CD14-positive monocyte (primary cell): ENCODE measurements at regions not wholly inside any gene's neighbourhood (a gene's known extent, or its start where the extent isn't known, plus 50 kb on each side); places are given as distances from the start of the nearest gene placed in this dataset.
A peak's percentile ranks its signal among the peaks of the same experiment; 100 is the strongest.

ENCODE experiments used
- DNase-seq, 3 donors: peaks; one replicate each; pipeline ENCODE4 v3.0.0-alpha.2; 2011 to 2022
- H2AFZ ChIP-seq: 2 replicates; pipeline ENCODE4 v1.6.0; 2012; ENCODE audit warnings: mild to moderate bottlenecking, low read depth, low read length, inconsistent platforms; ENCODE audit not compliant: insufficient read depth, poor library complexity, severe bottlenecking
- H3K27ac ChIP-seq, 2 donors: 1 replicate in 1 of 2; 2 replicates in 1 of 2; pipeline ENCODE4 v1.5.1; 2012 to 2013; ENCODE audit warnings: low read length in 2 of 2, control low read depth in 1 of 2, inconsistent platforms in 1 of 2, low read depth in 1 of 2, mild to moderate bottlenecking in 1 of 2
- H3K27me3 ChIP-seq, 2 donors: one replicate each; pipeline versions ENCODE4 v1.6.0 to v1.6.1; 2011 to 2013; ENCODE audit warnings: low read length in 2 of 2; ENCODE audit not compliant: control insufficient read depth in 2 of 2, insufficient read depth in 2 of 2
- H3K36me3 ChIP-seq, 2 donors: replicated peaks in 1 of 2; 1 replicate in 1 of 2; 2 replicates in 1 of 2; pipeline versions ENCODE4 v1.5.1 to v1.6.1; 2012 to 2013; ENCODE audit warnings: low read length in 2 of 2, control low read depth in 1 of 2, inconsistent platforms in 1 of 2, mild to moderate bottlenecking in 1 of 2; ENCODE audit not compliant: insufficient read depth in 2 of 2, control insufficient read depth in 1 of 2
- H3K4me1 ChIP-seq, 2 donors: 1 replicate in 1 of 2; 2 replicates in 1 of 2; pipeline versions ENCODE4 v1.5.1 to v1.6.1; 2012 to 2013; ENCODE audit warnings: low read length in 2 of 2, control low read depth in 1 of 2, inconsistent platforms in 1 of 2, mild to moderate bottlenecking in 1 of 2, moderate library complexity in 1 of 2; ENCODE audit not compliant: insufficient read depth in 2 of 2, control insufficient read depth in 1 of 2
- H3K4me2 ChIP-seq: replicated peaks from 2 replicates; pipeline ENCODE3; 2012; ENCODE audit warnings: low read length, moderate library complexity, mild to moderate bottlenecking; ENCODE audit not compliant: poor library complexity, severe bottlenecking; ENCODE audit errors: extremely low read depth
- H3K4me3 ChIP-seq, 3 experiments: fragments of 200-600 bp in 1 of 3; sonication (generic) in 1 of 3; replicated peaks in 1 of 3; 1 replicate in 2 of 3; 2 replicates in 1 of 3; pipeline ENCODE4 v1.5.1; 2011 to 2013; ENCODE audit warnings: low read length in 3 of 3, mild to moderate bottlenecking in 3 of 3, control low read depth in 2 of 3, low read depth in 2 of 3, inconsistent platforms in 1 of 3, moderate library complexity in 1 of 3
- H3K79me2 ChIP-seq: 2 replicates; pipeline ENCODE4 v1.6.0; 2012; ENCODE audit warnings: mild to moderate bottlenecking, control low read depth, inconsistent platforms, low read length, moderate library complexity; ENCODE audit not compliant: insufficient read depth
- H3K9ac ChIP-seq: 2 replicates; pipeline ENCODE4 v1.6.0; 2017; ENCODE audit warnings: low read length, mild to moderate bottlenecking; ENCODE audit not compliant: insufficient read depth, poor library complexity, severe bottlenecking
- H3K9me3 ChIP-seq, 2 donors: replicated peaks in 1 of 2; 1 replicate in 1 of 2; 2 replicates in 1 of 2; pipeline versions ENCODE4 v1.5.1 to v1.6.1; 2012 to 2013; ENCODE audit warnings: low read length in 2 of 2, control low read depth in 1 of 2; ENCODE audit not compliant: control insufficient read depth in 1 of 2, insufficient read depth in 1 of 2
- H4K20me1 ChIP-seq: 2 replicates; pipeline ENCODE4 v1.6.0; 2012; ENCODE audit warnings: mild to moderate bottlenecking, low read length, control low read depth, moderate library complexity; ENCODE audit not compliant: insufficient read depth
- H3K27ac Mint-ChIP-seq, 7 donors: one replicate each; pipeline ENCODE4 v1.8.0; 2020; ENCODE audit warnings: mild to moderate bottlenecking in 7 of 7, mixed read lengths in 7 of 7, moderate library complexity in 6 of 7, inconsistent platforms in 2 of 7
- H3K27me3 Mint-ChIP-seq, 3 donors: one replicate each; pipeline ENCODE4 v1.8.0; 2021 to 2022; ENCODE audit warnings: low read depth in 3 of 3, mild to moderate bottlenecking in 3 of 3, mixed read lengths in 3 of 3, moderate library complexity in 3 of 3, inconsistent platforms in 1 of 3
- H3K36me3 Mint-ChIP-seq, 2 donors: one replicate each; pipeline ENCODE4 v1.8.0; 2020; ENCODE audit warnings: mixed read lengths in 2 of 2, inconsistent platforms in 1 of 2, mild to moderate bottlenecking in 1 of 2
- H3K4me1 Mint-ChIP-seq: one replicate; pipeline ENCODE4 v1.8.0; 2020; ENCODE audit warnings: mild to moderate bottlenecking, mixed read lengths
- H3K4me3 Mint-ChIP-seq, 2 donors: one replicate each; pipeline ENCODE4 v1.8.0; 2020; ENCODE audit warnings: mild to moderate bottlenecking in 2 of 2, mixed read lengths in 2 of 2, moderate library complexity in 1 of 2
- H3K9me3 Mint-ChIP-seq, 7 donors: one replicate each; pipeline ENCODE4 v1.8.0; 2020 to 2022; ENCODE audit warnings: mixed read lengths in 7 of 7, mild to moderate bottlenecking in 6 of 7, moderate library complexity in 6 of 7, inconsistent platforms in 2 of 7
- CTCF ChIP-seq: fragments of 200-600 bp; IDR thresholded peaks from one replicate; pipeline ENCODE4 v1.8.0; 2022; ENCODE audit warnings: antibody characterized with exemption, mild to moderate bottlenecking
- WGBS: methylation state at CpG from one replicate; pipeline ENCODE4 v1.1.5; 2013; ENCODE audit warnings: missing lambda C conversion rate; ENCODE audit not compliant: insufficient coverage; 5-methylcytosine and 5-hydroxymethylcytosine counted together
- intact Hi-C, 2 donors: fragments of 100-400 bp; cut with micrococcal nuclease; formaldehyde crosslinking; loops; one replicate each; pipeline versions ENCODE4 v1.15.0 to v1.15.1; 2023

- 100% methylated on average over 1 of the region's 1 CpG for WGBS
- H3K9me3 ChIP-seq: no peaks in the 10 kb centered on the region
- H3K27ac Mint-ChIP-seq: peak overlapping the region in 1 of 7 donors; percentile 37
- H4K20me1 ChIP-seq: no peaks in the 10 kb centered on the region
- H3K4me1 Mint-ChIP-seq: peaks cover 41% of the 10 kb centered on the region
- H3K4me1 ChIP-seq: peaks cover 35 to 37% of the 10 kb centered on the region in 2 donors
- no peak overlapping the region for H3K9ac ChIP-seq
- no peaks in the 10 kb centered on the region for H3K36me3 ChIP-seq
- H2AFZ ChIP-seq: no peak overlapping the region
- no peak for TF ChIP-seq CTCF
- no peak overlapping the region for H3K4me3 ChIP-seq
- no peak overlapping the region for H3K4me2 ChIP-seq
- intact Hi-C loops: loop anchor here in 1 of 2 donors (10.0 kb wide), 1 partner anchor 67 kb away; no protein-coding TSS in a partner anchor
- peaks cover 0 to 3% of the 10 kb centered on the region in 2 donors for H3K36me3 Mint-ChIP-seq
- H3K27me3 Mint-ChIP-seq: peaks cover 0 to 4% (median 1%) of the 10 kb centered on the region in 3 donors
- no peaks in the 10 kb centered on the region for H3K79me2 ChIP-seq
- no peaks in the 10 kb centered on the region for H3K27me3 ChIP-seq
- no peak for DNase-seq
- peaks cover 0 to under 1% (median 0%) of the 10 kb centered on the region in 7 donors for H3K9me3 Mint-ChIP-seq
- H3K4me3 Mint-ChIP-seq: no peak overlapping the region
- no peak overlapping the region for H3K27ac ChIP-seq
Measured at GRCh38 chr11:95297680-95298452, 66.9 kb upstream of the SESN3 start.

GRCh38 chr11:95296621-95297025 is 65.6 kb upstream of the SESN3 start:
- peak overlapping the region; percentile 64 for H3K4me2 ChIP-seq
- peak overlapping the region in 2 of 3 experiments; percentile 19 to 58 for H3K4me3 ChIP-seq
- no peaks in the 10 kb centered on the region for H3K9me3 Mint-ChIP-seq
- H3K4me1 Mint-ChIP-seq: peaks cover 41% of the 10 kb centered on the region
- no peaks in the 10 kb centered on the region for H4K20me1 ChIP-seq
- peak overlapping the region; percentile 80 to 96 (median 89) for H3K27ac Mint-ChIP-seq
- no peak for TF ChIP-seq CTCF
- H2AFZ ChIP-seq: peak overlapping the region; percentile 64
- peak overlapping the region in 1 of 2 donors; percentile 74 for H3K27ac ChIP-seq
- H3K27me3 ChIP-seq: no peaks in the 10 kb centered on the region
- peaks cover 0 to 3% of the 10 kb centered on the region in 2 donors for H3K36me3 Mint-ChIP-seq
- DNase-seq: peak; percentile 63 to 71 (median 70)
- intact Hi-C loops: loop anchor here in 1 of 2 donors (10.0 kb wide), 1 partner anchor 68 kb away; no protein-coding TSS in a partner anchor
- H3K27me3 Mint-ChIP-seq: peaks cover 0 to 4% (median 3%) of the 10 kb centered on the region in 3 donors
- H3K4me1 ChIP-seq: peaks cover 35 to 37% of the 10 kb centered on the region in 2 donors
- H3K4me3 Mint-ChIP-seq: peak overlapping the region; percentile 66 to 82
- no peak overlapping the region for H3K9ac ChIP-seq
- H3K79me2 ChIP-seq: no peaks in the 10 kb centered on the region
- H3K9me3 ChIP-seq: no peaks in the 10 kb centered on the region
- no peaks in the 10 kb centered on the region for H3K36me3 ChIP-seq
- WGBS: 0% methylated on average over 1 of the region's 6 CpGs
